GOT3 (cell line): ENCODE measurements at regions not wholly inside any gene's neighbourhood (a gene's known extent, or its start where the extent isn't known, plus 50 kb on each side); places are given as distances from the start of the nearest gene placed in this dataset.

Source experiments
- DNase-seq: peaks from one replicate; lab custom pipeline; 2025; ENCODE audit warnings: mixed read lengths; lab: John Stamatoyannopoulos, UW

DNA sequence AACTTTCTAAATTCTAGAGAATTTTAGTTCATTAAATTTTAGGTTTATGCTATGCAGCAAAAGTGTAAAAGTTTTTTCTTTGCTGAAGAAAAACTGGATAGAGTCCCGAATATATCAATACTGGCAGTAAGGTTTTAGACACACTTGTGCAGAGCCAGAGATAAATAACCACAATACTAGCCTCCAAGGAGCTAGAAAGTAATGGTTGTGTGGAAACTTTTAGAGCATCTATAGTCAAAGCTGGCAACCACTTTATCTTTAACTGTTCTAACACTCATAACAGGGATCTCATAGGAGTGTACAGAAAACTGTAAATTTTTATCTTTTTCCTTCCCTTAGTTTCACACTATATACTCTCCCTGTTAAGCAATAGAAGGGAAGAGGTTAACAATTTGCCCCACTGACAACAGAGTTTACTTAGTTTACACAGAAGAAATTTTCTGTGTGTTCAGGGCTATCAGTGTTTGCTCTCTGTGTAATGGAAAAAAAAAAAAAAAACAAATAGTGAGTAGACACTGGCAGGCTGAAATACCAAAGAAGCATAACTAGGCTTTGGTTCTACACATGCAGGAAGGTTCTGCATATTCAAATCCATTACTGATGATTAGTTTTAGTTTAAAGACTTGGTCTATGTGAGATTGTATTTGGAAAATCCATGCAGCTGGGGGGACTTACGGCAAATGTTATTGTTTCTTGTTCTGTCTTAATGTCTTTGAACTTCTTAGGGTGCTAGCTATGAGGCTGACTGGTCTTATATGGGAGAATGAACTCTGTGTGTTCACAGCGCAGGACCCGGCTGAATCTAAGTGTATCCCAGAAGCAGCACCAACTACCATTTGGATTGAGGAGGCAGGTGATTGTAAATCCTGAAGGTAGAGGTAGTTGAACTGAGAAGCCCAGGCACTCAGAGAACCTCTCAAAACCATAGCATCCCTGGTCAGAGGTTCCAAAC is 187.6 kb downstream of the PCSK1 start:
- DNase-seq, result no peak

DNA sequence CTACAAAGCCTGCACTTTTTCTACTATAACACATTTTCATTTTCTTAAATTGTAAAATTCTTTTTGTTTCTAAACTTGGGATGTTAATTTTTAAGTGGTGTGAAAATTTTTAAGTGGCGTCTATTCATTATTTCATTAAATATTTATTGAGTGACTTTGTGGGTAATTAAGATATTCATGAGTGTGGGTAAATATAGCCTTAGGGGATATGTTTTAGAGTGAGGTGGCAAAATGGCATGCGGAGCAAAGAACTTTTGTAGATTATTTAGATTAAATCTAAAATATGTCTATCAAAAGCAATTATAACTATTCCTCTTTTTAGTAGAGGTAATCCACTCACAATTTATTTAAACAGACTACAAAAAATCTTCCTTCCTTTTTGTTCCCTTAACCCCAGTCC is 188.4 kb downstream of the PCSK1 start:
- DNase-seq, result no peak

DNA sequence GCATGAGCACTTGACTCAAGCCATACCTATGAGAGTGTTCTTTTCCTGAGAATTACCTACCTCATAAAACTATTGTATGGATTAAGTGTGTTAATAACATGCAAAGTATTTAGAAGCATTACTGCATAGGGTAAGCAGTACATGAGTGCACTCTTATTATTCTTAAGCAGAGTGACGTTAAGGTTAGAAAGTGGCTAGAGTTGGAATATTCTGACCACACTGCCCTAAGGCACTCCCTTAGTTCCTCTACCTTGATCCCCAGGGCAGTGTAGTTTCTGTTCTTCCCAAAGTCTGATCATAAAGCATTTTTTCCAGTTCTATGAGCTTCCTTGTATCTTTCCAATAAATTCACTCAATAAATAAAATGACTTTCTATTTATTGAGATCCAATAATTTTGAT is 189.2 kb downstream of the PCSK1 start:
- no peak for DNase-seq

DNA sequence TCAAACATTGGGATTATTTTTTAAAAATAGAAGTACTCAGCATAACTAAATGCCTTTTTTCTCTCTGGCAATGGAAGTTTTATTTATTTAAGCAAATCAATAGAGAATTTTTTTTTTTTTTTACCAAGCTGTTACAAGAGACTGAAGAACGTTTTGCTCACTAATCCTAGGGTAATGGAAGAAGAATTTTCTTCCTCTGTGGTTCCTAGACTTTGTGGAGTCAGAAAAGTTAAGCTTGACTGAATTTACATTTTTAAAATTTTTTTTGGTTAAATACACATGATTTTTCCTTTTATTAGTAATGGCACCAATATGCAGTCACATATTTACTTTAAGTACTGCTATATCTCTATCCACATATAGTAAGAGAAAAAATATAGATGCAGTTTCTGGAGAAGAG is 189.8 kb downstream of the PCSK1 start:
- no peak for DNase-seq

DNA sequence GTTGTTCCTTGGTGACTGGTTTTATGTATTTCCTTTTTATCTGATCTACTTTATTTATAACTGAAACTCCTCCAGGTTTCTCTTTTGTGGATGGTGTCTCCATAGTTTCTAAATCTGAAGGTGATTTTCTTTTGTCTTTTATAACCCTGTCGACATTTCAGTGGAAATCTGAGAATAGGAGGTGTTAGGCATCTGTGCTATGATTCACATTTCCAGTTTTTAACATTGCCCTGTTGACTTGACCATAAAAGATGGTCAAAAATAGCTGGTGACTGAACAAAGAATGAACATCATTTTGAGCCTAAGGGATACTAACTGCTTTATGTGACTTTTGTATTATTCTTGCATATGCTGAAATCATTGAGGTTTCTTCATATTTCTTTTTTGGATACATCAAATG is 190.5 kb downstream of the PCSK1 start:
- no peak for DNase-seq

DNA sequence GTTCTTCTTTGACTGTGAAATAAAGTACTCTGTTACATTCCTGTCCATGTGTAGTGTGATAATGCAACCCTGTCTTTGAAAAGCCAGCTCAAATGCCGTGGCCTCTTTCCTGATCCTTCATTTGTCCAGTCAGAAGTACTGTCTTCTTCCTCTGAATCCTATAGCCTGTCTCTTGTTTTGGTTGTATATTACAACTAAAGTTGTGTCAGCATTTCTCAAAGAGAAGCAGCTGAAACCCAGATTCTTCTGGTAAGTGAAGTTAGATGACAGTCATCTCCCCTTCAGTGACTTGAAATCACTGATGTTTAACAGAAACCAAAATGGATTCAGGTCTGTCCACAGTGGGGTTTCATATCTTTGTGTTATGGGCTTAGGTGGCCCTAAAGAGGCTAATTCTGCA is 196.2 kb downstream of the PCSK1 start:
- no peak for DNase-seq

DNA sequence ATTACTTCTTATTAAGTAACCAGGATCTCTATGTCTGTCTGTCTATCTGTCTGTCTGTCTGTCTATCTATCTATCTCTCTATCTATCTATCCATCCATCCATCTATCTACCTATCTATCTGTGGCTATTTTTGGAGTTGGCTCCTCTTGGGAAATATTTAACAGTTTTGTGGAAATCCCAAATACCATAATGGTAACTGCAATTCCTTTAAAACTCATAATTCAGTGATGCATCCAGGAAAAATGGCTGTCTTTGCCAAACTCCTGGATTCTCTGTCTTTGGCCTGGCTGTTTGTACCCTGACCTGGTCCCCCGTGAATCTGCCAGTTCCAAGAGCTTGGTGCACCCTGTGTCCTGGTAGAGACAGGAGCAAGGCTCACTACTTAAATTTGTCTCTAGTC is 197.0 kb downstream of the PCSK1 start:
- no peak for DNase-seq

DNA sequence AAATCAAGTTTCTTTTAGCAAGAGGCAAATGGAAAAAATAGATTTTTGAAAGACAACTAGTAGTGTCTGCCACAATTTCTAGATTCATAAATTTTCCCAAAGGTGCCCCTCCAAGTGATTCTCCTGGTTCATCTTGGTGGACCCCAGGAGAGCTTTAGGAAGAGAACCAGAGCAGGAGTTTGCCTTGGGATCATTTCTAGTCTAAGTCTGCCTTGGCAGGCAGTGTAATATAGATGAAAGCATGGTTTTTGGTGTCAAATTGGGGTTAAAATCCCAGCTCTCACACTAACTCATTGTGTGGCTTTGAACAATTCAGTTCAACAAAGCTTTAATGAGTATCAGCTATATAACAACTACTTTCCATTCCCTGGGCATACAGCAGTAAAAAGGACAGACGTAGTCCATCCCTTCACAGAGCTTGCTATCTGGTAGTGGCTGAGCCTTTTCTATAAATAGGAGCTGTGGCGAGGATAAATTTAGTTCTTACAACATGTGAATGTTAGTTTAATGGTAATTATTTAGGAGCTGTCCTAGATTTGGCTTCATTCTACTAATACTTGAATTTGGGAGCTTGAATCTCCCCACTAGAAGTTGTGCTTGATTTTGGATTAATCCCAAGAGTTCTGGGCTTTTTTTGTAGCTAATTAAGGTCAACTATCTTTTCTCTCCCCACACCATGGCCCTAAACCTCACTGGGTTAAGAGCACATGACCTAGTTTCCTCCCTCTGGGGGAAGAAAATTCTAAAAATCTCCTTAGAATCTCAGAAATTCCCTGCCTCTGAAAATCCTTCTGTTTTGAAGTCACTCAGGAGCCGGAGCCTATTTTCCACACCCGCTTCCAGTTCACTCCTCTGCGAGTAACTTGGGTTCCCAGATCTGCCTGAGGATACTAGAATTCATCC is 197.8 kb downstream of the PCSK1 start:
- DNase-seq, result no peak

DNA sequence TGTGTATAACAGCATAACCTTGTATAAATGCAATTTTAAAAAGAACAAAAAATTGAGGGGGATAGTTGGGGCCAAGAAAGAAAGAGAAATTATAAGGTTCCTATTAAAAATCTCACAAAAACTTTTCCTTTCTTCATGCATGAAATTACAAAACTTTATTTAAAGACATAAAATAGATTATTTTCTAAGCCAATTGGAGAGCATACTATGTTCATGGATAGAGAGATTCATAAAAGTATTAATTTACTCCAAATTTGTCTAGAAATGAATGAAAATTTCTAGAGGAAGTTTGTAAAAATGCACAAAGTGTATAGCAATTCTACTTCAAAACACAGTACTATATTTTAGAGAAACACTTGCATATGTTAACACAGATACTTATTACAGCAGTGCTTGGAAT is 200.4 kb downstream of the PCSK1 start:
- DNase-seq, result no peak

DNA sequence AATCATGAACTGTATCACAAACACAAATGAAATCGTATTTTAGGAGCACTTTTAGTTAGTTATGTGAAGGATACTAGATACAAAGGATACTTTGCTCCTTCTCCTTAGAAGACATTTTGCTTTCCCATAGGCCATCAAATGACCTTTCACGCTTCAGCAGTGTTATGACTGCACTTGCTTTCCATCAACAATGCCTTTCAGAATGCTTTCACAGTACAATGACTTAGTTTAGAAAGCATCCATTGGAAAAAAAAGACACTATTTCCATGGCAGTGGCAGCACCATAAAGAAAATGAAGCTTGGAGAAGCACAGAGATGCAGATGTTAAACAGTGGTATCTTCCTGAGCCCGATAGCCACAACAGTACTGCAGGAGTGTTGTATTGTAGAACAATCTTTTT is 203.9 kb downstream of the PCSK1 start:
- no peak for DNase-seq

DNA sequence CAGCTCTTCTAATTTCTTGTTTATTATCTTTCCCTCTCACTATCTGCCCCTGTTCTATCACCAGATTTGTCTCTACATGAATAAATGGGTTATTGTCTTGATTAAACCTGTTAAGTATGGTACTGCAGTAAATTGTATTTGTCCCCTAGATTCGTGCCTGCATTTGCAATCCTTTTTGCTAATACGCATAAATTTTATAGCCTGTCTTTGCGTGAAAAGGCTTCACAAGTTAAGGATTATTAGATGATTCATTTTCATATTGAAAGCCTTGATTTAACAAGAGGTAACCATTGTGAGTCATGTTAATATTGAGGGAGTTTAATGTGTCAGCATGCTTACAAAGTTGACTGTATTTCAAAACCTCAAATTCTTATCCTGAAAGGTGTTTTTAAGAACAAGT is 204.6 kb downstream of the PCSK1 start:
- DNase-seq, result no peak

DNA sequence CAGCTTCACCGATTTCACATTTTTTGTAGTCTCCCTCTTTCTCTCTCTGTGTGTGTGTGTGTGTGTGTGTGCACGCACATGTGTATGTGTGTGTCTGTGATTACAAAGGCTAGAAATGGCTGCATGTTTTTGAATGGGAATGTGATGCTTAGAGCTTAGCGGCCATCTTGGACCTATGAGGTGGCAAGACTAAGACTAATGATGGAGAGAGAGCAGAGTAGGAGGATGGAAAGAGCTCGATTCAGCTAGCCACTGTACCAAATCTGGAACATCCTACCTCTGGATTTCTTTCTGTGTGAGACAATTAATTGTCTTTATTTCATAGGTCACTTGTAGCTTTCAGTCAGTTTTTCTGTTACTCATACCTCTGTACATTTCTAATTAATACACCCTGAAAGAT is 205.1 kb downstream of the PCSK1 start:
- DNase-seq, result no peak

DNA sequence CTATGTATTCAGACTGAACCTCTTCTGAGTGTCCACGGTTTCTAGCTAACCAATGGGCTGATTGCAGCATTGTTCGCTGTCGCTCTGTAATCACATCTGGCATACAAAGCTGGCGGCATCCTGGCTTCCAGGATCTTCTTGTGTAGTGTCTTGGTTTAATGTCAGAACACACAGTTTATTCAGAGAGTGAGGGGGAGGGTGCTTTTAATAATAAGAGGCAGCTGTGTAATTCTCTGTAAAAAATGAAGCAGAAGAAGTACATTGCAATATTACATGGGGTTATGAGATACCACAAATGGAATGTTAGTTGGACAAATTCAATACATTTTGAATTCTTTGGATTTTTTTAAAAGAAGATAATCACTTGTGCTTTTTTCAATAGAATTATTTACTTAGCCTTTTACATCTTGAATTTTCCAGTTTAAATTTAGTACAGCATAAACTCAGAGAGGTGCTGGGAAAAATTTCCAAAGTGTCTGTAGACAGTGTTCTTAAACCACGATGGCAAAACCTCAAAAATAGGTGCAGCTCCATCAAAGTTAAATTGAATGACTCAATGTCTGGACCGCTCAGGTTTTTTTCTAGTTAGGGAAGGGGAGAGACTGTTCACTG is 206.0 kb downstream of the PCSK1 start:
- no peak for DNase-seq

DNA sequence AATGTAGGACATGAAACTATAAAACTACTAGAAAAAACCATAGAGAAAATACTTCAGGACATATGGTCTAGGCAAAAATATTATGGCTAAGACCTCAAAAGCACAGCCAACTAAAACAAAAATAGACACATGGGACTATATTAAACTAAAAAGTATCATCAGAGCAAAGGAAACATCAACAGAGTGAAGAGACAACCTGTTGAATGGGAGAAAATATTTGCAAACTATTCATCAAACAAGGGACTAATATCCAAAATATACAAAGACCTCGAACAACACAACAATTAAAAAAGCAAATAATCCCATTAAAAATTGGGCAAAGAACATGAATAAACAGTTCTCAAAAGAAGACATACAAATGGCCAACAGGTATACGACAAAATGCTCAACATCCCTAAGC is 210.9 kb downstream of the PCSK1 start:
- no peak for DNase-seq

DNA sequence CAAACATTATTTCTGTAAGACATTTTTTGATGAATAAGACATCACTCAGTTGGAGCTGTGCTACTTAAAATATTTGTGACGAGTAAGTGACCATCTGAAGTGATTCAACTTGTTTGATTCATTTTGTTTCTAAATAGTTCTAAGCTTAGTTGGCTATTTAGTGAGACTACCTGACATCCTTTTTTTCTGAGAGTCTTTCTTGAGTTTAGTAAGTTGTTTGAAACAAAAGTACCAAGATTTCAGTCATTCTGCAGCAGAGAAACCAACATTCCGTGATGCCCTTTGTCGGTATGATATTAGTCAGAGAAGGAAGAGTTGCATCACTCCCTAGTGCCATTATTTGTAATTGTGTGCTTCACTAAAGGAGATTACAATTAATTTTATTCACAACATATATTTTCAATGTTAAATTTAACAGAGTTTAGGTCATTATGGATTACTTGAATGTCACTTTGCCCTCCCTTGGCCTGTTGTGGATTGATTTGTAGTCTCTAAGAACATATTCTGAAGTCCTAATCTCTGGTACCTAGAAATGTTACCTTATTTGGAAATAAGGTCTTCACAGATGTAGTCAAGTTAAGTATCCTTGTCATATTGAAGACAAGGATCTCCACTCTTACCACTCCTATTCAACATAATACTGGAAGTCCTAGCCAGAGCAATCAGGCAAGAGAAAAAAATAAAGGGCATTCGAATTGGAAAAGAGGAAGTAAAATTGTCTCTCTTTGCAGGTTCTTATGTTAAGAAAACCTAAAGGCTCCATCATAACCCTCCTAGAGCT is 212.2 kb downstream of the PCSK1 start:
- DNase-seq, result no peak

DNA sequence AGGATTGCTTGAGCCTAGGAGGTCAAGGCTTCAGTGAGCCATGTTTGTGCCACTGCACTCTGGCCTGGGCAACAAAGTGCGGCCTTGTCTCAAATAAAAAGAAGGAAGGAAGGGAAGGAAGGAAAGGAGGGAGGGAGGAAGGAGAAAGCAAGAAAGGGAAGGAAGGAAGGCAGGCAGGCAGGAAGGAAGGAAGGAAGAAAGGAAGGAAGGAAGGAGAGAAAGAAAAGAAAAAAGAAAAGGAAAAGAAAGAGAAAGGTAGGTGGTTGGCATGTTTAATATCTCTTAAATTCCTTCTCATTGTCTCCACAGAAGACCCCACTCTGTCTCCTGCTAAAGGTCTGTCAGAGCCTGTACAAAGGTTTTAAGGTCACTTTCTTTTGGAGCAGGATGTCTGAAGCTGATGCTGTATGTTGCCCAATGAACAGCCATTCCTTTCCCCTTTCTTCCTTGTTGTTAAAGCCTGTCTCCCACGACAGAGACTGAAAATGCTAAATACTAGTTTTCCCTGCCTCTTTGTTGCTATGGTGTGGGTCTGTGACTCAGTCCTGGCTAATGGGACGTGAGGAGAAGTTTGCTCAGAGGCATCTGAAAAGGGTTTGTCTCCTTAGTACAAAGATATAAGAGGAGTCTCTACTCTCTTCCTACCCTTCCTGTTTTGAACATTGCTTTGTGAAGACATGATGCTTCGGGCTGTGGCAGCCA is 213.3 kb downstream of the PCSK1 start:
- peak; percentile 1 for DNase-seq

DNA sequence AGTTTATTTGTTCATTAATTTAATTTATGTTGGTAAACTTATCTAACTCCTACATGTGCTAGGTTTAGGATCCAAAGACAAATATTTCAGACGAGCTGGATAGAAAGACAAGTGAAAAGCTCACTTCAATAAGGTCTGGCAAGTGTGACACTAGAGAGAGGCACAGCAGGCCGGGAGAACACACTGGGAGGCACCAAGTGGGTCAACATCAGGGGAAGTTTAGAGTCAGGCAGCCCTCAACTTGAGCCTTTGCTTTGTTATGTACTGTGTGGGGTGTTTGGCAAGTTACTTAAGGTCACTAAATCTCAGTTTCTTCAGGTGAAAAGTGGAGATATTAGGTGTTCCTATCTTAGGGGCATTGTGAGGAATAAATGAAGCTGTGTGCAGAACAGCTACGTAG is 214.4 kb downstream of the PCSK1 start:
- no peak for DNase-seq

DNA sequence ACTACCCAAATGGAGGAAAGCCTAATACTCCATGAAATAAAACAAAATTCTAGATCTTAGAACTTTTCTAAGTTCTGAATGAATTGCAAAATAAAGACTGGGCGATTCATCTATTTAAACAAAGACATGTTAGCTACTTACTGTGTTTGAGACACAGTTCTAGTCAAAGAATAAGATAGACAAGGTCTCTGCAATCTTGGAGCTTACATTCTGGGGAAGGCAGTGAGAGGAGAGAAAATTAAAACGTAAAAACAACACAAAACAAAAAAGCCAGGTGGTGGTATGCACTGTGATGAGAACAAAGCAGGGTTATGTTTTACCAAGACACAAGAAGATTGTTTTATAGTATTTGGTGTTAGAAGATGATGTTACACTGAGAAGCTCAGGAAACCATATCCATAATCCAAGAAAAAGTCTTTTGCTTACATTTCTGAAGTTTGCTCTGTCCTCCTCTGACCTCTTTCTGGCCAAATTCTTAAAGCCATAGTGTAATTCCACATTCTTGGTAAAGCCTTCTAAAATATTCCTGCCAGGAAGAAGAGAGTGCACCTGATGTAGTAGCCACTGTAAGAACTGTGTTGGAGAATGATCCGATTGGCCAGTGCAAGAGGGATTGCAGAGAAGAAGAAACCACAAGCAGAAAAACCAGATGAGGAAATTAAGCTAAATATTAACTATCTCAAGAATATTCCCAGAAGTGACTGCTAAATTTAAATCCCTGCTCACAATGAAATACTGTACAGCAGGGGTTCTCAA is 218.4 kb downstream of the PCSK1 start:
- DNase-seq, result no peak

DNA sequence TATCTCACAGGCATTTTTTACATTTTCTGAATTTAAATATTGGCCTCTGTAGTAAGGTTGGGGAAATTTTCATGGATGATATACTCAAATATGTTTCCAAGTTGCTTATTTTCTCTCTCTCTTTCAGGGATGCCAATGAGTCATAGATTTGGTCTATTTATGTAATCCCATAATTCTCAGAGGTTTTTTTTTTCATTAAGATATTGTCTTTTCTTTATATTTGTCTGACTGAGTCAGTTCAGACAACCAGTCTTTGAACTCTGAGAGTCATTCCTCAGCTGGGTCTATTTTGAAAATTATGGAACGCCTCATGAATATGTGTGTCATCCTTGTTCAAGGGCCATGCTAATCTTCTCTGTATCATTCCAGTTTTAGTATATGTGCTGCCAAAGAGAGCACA is 223.2 kb downstream of the PCSK1 start:
- DNase-seq, result no peak

DNA sequence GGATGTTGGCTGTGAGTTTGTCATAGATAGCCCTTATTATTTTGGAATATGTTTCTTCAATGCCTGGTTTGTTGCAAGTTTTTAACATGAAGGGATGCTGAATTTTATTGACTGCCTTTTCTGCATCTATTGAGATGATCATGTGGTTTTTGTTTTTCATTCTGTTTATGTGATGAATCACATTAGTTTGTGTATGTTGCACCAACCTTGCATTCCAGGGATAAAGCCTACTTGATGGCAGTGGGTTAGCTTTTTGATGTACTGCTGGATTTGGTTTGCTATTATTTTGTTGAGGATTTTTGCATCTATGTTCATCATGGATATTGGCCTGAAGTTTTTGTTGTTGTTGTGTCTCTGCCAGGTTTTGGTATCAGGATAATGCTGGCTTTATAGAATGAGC is 225.6 kb downstream of the PCSK1 start:
- no peak for DNase-seq
